ENCODE measurements at regions not wholly inside any gene's neighbourhood (a gene's known extent, or its start where the extent isn't known, plus 50 kb on each side); places are given as distances from the start of the nearest gene placed in this dataset.
"Not testable (repeated sequence)": the region's sequence is repeated elsewhere in the genome, so short reads cannot be mapped to it uniquely, and the experiment has no call there.

GRCh38 chr5:158244882-158245281 is 385.9 kb upstream of the CLINT1 start:
- no peak for DNase-seq

DNA sequence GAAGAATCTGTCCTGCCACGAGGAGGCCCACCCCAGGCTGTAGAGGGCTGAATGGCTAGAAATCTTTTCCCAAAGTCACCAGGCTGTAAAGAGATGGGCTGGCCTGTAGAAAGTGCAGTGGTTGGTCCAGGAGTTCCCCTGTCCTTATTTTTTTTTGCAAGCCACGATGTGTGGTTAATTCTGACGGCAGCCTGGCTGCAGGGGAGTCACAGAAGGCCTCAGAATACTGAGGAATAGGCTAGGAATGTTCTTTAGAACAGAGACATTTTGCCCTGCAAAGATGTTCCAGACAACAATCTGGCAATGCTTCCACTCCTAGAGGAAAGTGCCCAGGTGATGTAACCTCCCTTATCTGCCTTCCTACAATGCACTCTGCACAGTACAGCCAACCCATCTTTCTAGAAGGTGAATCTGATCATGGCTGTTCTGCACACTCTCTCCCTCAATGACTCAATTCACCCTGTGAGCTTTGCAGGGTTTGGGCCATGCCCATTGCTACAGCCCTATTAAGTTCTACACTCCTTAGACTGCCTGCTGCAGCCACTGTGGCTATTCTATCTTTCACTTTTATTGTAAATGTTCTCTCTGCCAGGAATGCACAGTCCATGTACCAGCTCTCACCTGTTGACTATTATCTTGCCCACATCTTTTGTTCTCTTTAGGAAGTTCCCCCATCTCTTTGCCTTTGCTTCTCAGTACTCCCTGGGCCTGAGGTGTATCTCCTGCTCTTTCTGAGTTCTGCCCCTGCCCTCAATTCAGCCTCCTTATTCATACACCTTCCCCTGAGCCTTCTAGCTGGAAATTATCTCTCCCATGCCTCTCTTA is 377.8 kb upstream of the CLINT1 start:
- no peak for DNase-seq

DNA sequence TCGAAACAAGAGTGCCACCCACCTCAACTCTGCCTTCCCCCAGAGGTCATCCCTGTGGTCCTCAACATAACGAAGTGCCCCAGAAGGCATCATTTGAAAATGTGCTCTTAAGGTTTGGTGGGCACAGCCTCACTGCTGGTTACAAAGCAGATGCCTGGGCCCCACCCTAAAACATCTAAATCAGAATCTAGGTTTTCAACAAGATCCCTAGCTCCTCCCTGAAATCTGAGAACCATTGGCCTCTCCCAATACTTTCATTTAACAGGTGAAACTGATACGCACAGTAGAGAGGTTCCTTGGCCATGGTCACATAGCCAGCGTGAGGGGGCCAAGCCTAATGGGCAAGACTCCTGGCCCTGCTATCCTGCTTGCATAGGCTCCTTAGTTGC is 376.2 kb upstream of the CLINT1 start:
- no peak for DNase-seq

GRCh38 chr5:158234323-158235158 is 375.6 kb upstream of the CLINT1 start:
- DNase-seq, result no peak

- DNase-seq, result no peak
Measured at GRCh38 chr5:158233735-158234322, 374.9 kb upstream of the CLINT1 start.

GRCh38 chr5:158227314-158227713 is 368.4 kb upstream of the CLINT1 start:
- not testable (repeated sequence) for DNase-seq

DNA sequence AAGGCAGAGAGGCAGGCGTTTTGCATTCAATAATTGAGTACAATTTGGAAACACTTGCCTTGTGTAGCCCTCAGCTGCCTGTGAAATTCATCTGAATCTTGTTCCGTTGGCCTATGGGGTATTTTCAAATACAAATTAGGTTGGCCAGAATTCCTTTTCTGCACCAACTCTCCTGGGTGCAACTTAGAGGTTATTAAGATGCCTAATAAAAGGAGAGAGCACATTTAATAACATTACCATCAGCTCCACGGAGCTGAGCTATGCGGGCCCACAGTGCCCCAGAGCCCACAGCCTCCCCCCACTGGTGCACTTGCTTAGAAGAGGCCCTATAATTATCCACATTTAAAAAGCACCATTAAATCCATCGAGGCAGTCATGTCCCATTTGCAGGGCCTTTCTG is 367.6 kb upstream of the CLINT1 start:
- DNase-seq, result no peak

DNA sequence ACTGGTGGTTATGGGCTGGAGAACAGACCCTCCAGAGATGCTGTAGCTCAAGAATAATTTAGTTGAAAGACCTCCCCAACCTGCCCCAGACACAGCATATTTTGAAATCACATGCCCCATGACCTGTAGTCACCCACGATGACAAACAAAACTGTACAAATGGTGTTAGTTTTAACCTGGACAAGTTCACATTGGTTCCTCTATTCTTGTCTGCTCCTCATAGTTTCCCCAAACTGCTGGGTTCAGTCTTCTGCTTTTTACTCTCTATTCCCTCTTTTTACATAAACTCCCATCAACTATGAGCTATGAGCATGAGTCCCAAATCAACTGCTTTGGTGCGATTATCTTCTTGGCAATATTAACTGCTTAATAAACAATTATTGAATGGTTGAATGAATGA is 365.3 kb upstream of the CLINT1 start:
- no peak for DNase-seq

GRCh38 chr5:158223054-158223600 is 364.2 kb upstream of the CLINT1 start:
- no peak for DNase-seq

GRCh38 chr5:158212917-158213316 is 354.0 kb upstream of the CLINT1 start:
- no peak for DNase-seq

- DNase-seq, result no peak
Measured at GRCh38 chr5:158212237-158212636, 353.3 kb upstream of the CLINT1 start.

DNA sequence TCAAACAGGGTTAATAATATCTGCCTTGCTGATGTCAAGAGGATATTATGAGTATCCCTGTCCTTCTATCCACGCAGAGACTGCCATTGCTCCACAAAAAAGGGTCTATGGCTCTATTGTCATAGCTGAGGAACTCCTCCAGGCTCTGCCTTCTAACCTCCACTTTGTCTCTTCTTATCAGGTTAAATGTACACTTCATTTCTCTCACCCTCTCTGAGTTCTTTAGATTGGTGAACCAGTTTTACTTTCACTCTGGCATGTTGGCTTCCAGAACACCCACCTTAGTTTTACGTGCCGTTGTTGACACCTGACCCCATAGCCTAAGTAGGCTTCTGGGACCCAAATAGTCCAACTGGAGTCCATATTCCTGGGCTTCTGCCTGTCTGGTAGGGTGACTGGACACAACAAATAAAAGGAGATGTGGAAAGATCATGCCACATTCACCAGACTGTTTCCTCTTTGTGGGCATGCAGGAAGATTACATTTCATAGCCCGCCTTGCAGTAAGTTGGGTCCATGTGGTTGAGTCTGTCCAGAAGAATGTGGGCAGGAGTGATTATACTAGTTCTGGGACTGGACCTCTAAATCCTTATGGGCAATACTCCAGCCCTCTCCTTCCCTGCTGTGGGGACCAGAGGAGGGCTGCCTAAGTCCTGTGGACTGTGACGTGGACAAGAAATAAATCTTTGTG is 350.4 kb upstream of the CLINT1 start:
- no peak for DNase-seq

- no peak for DNase-seq
Measured at GRCh38 chr5:158207733-158208132, 348.8 kb upstream of the CLINT1 start.

DNA sequence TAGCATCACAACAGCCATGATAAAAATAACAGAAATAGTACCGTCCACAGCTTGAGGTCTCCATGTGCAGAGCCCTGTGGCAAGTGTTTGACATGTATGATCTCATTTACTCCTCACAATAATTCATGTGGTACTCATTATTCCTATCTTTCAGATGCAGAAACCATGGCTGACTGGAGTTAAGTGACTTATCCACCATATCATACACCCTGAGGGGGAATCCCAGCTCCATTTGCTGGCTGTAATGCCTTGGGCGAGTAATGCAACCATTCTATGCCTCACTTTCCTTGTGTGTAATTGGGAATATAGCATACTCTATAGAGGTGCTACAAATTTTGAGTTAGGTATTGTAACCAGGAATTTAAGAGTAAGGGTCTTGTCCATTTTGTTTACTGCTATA is 347.0 kb upstream of the CLINT1 start:
- DNase-seq, result no peak

GRCh38 chr5:158203261-158203660 is 344.3 kb upstream of the CLINT1 start:
- no peak for DNase-seq

DNA sequence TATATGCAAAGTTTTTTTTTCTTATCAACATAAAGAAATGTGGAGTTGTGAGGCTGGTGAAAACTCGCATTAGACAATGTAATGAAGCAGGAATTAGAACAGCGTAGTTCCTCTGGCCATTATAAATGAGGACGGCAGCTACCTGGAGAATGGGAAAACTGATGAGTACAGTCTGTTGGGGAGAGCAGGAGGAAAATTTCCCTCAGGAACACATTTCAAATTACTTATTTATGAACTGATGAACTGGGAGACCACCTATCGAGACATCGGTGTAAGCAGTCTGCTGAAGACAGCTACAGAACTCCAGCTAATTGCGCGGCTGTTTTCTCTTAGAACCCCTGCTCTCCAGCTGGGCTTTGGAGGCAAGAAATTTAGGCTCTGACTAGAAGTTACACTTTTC is 343.9 kb upstream of the CLINT1 start:
- no peak for DNase-seq

DNA sequence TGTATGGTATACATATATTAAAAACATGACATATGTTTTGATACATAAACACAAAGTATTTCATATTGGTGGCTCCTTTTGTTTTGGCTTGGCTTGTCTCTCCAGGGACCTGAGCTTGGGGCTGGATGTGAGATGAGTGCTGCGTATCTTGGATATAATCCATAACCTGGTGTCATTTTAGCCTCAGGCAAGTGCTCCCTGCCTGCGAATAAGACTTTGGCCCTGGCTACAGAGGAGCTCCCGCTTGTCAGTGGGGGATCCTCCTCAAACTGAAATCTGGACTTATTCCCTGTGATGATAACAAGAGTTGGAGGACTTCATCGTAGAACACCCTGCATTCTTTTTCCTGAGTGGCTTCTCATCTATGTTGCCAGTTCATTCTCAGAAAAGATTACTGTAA is 341.7 kb upstream of the CLINT1 start:
- DNase-seq, result no peak

- no peak for DNase-seq
Measured at GRCh38 chr5:158198636-158199035, 339.7 kb upstream of the CLINT1 start.

GRCh38 chr5:158195416-158196210 is 336.7 kb upstream of the CLINT1 start:
- DNase-seq, result no peak

GRCh38 chr5:158194561-158194976 is 335.6 kb upstream of the CLINT1 start:
- no peak for DNase-seq

DNA sequence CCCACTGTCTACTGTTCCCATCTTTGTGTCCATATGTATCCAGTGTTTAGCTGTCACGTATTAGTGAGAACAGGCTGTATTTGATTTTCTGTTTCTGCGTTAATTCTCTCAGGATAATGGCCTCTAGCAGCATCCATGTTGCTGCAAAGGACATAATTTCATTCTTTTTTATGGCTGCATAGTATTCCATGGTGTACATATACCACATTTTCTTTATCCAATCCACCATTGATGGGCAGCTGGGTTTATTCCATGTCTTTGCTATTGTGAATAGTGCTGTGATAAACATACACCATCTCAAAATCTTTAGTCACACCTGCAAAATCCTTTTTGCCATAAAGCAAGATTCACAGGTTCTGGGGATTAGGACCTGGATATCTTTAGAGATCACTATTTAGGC is 334.4 kb upstream of the CLINT1 start:
- not testable (repeated sequence) for DNase-seq

DNA sequence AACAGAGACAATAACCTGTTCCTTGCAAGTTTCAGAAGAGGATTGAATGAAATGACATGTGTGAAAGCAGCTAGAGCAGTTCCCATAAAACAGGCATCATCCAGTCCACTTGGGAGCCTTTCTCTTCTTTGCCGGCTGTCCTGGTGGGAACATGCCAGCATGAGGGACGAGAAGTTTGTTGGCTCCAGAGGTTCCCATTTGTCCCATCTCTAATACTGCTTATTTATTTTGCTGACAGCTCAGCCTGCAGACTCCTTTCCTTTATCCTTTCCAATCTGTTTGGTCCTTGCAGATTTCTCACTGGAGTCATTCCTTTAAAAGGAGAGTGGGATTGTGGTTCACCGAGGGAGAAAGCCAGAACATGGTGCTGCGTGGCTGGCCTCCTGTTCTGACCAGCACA is 321.5 kb upstream of the CLINT1 start:
- DNase-seq, result no peak

All from activated CD4-positive, alpha-beta T cell treated with anti-CD3 and anti-CD28 coated beads, Interleukin-2, amount 50 U/mL, for 16 hours (primary cell).